ENCODE measurements at regions not wholly inside any gene's neighbourhood (a gene's known extent, or its start where the extent isn't known, plus 50 kb on each side); places are given as distances from the start of the nearest gene placed in this dataset.
A peak's percentile ranks its signal among the peaks of the same experiment; 100 is the strongest.
"Not testable (repeated sequence)": the region's sequence is repeated elsewhere in the genome, so short reads cannot be mapped to it uniquely, and the experiment has no call there.

GRCh38 chr22:40094485-40094884, 83.2 kb upstream of the TNRC6B start:
- Histone ChIP-seq H3K27me3 (no peaks in the 10 kb centered on the region), H2AFZ (no peak overlapping the region), H3K4me1 (ENCODE audit: insufficient read depth) (no peaks in the 10 kb centered on the region), H3K9me2 (replicated peaks; ENCODE audit: insufficient read depth) (no peaks in the 10 kb centered on the region), H3K9me3 (ENCODE audit: low read depth) (no peaks in the 10 kb centered on the region), H3K4me2 (no peak overlapping the region), H3K36me3 (replicated peaks; ENCODE audit: insufficient read depth, low read depth) (no peaks in the 10 kb centered on the region), H3K79me2 (peaks cover 41% of the 10 kb centered on the region), H4K20me1 (ENCODE audit: insufficient read depth, poor library complexity, severe bottlenecking) (no peaks in the 10 kb centered on the region), H3K27ac (no peak overlapping the region), H3K4me3 (no peak overlapping the region)
- TF ChIP-seq EZH2 (IDR thresholded peaks at IDR 0.05; ENCODE audit: borderline replicate concordance) (no peak), EZH2phosphoT487 (IDR thresholded peaks at IDR 0.05; ENCODE audit: low read depth, severe bottlenecking, unreplicated experiment) (no peak), CTCF (IDR thresholded peaks at IDR 0.05; ENCODE audit: poor library complexity) (no peak)
- no peak for DNase-seq (ENCODE audit: low spot score)
- WGBS (ENCODE audit: low lambda C conversion rate, missing lambda C conversion rate): 79% methylated on average over 1 of the region's 1 CpG

- H3K9me2 ChIP-seq (replicated peaks; ENCODE audit: insufficient read depth); H4K20me1 ChIP-seq (ENCODE audit: insufficient read depth, poor library complexity, severe bottlenecking); H2AFZ ChIP-seq; H3K4me2 ChIP-seq; H3K27me3 ChIP-seq; H3K27ac ChIP-seq; H3K9me3 ChIP-seq (ENCODE audit: low read depth); H3K36me3 ChIP-seq (replicated peaks; ENCODE audit: insufficient read depth, low read depth); H3K4me3 ChIP-seq; DNase-seq (ENCODE audit: low spot score); H3K4me1 ChIP-seq (ENCODE audit: insufficient read depth): not testable (repeated sequence)
- over 99% methylated on average over 7 of the region's 7 CpGs for WGBS (ENCODE audit: low lambda C conversion rate, missing lambda C conversion rate)
- H3K79me2 ChIP-seq: peaks cover 39% of the 10 kb centered on the region
Measured at GRCh38 chr22:40099887-40100286, 77.8 kb upstream of the TNRC6B start.

- Histone ChIP-seq H3K27ac (no peak overlapping the region), H3K36me3 (replicated peaks; ENCODE audit: insufficient read depth, low read depth) (no peaks in the 10 kb centered on the region), H3K4me3 (no peak overlapping the region), H4K20me1 (ENCODE audit: insufficient read depth, poor library complexity, severe bottlenecking) (no peaks in the 10 kb centered on the region), H3K9me3 (ENCODE audit: low read depth) (no peaks in the 10 kb centered on the region), H3K4me2 (no peak overlapping the region), H2AFZ (no peak overlapping the region), H3K9me2 (replicated peaks; ENCODE audit: insufficient read depth) (no peaks in the 10 kb centered on the region), H3K4me1 (ENCODE audit: insufficient read depth) (peaks cover 5% of the 10 kb centered on the region), H3K27me3 (no peaks in the 10 kb centered on the region), H3K79me2 (peaks cover 45% of the 10 kb centered on the region)
- no peak for DNase-seq (ENCODE audit: low spot score)
- no peak for TF ChIP-seq EZH2 (IDR thresholded peaks at IDR 0.05; ENCODE audit: borderline replicate concordance)
- TF ChIP-seq CTCF (IDR thresholded peaks at IDR 0.05; ENCODE audit: poor library complexity): no peak
- no peak for TF ChIP-seq EZH2phosphoT487 (IDR thresholded peaks at IDR 0.05; ENCODE audit: low read depth, severe bottlenecking, unreplicated experiment)
- WGBS (ENCODE audit: low lambda C conversion rate, missing lambda C conversion rate): 99% methylated on average over 3 of the region's 3 CpGs
Measured at GRCh38 chr22:40105755-40106154, 72.0 kb upstream of the TNRC6B start.

GRCh38 chr22:40107244-40107643, 70.5 kb upstream of the TNRC6B start:
- H3K4me3 ChIP-seq: no peak overlapping the region
- H4K20me1 ChIP-seq (ENCODE audit: insufficient read depth, poor library complexity, severe bottlenecking): no peaks in the 10 kb centered on the region
- peak overlapping the region; percentile 19 for H3K27ac ChIP-seq
- no peaks in the 10 kb centered on the region for H3K36me3 ChIP-seq (replicated peaks; ENCODE audit: insufficient read depth, low read depth)
- peaks cover 5% of the 10 kb centered on the region for H3K4me1 ChIP-seq (ENCODE audit: insufficient read depth)
- 78% methylated on average over 1 of the region's 1 CpG for WGBS (ENCODE audit: low lambda C conversion rate, missing lambda C conversion rate)
- peaks cover 50% of the 10 kb centered on the region for H3K79me2 ChIP-seq
- no peaks in the 10 kb centered on the region for H3K9me3 ChIP-seq (ENCODE audit: low read depth)
- no peaks in the 10 kb centered on the region for H3K27me3 ChIP-seq
- DNase-seq (ENCODE audit: low spot score): no peak
- TF ChIP-seq EZH2phosphoT487 (IDR thresholded peaks at IDR 0.05; ENCODE audit: low read depth, severe bottlenecking, unreplicated experiment) (no peak), EZH2 (IDR thresholded peaks at IDR 0.05; ENCODE audit: borderline replicate concordance) (no peak)
- H3K4me2 ChIP-seq: peak overlapping the region; percentile 29
- H2AFZ ChIP-seq: no peak overlapping the region
- no peaks in the 10 kb centered on the region for H3K9me2 ChIP-seq (replicated peaks; ENCODE audit: insufficient read depth)

Measured in hepatocyte (in vitro differentiated cells).